HK-2 (cell line): ENCODE measurements at regions not wholly inside any gene's neighbourhood (a gene's known extent, or its start where the extent isn't known, plus 50 kb on each side); places are given as distances from the start of the nearest gene placed in this dataset.
"Not testable (repeated sequence)": the region's sequence is repeated elsewhere in the genome, so short reads cannot be mapped to it uniquely, and the experiment has no call there.

Experiments
- DNase-seq: peaks from one replicate; pipeline ENCODE4 v3.0.0-alpha.2; 2018; ENCODE audit not compliant: unreplicated experiment

DNA sequence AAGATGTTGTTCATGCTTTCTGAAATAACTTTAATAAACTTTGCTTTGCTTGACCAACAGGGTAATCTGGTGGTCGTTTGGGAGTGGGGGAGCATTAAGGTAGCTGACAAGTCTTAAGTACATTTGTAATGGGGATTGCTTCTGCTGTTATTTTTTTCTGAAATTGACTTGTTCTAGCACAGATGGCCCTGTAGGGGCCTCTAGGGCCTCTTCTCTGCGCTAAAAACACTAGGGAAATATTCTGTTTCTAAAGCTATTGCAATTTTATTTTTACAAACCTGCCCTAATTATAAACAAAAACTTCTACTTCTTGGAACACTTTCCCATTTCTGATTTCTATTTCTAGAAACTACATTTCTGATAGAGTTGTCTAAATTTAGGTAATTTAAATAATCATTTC is 191.3 kb upstream of the KCNJ3 start:
- no peak for DNase-seq

DNA sequence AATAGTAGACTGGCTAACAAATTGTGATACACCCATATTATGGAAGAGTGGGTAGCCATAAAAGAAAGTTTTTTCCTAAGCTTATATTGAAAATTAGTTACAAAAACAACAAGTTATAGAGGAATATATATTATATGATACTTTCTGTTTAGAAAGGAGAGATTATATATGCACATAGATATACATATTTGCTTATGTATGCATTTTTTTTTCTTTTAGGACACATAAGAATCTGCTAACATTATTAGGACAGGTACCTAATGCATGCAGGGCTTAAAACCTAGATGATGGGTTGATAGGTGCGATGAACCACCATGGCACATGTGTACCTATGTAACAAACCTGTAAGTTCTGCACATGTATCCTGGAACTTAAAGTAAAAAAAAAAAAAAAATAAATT is 179.6 kb upstream of the KCNJ3 start:
- no peak for DNase-seq

GRCh38 chr2:154520951-154521350 is 177.5 kb upstream of the KCNJ3 start:
- DNase-seq, result not testable (repeated sequence)

DNA sequence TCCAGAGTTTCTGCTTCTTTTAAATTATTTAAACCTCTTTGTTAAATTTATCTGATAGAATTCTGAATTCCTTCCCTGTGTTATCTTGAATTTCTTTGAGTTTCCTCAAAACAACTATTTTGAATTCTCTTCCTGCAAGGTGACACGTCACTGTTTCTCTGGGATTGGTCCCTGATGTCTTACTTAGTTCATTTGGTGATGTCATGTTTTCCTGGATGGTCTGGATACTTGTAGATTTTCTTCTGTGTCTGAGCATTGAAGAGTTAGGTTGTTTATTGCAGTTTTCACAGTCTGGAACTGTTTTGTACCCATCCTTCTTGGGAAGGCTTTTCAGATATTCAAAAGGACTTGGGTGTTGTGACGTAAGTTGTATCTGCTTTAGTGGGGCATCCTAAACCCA is 172.3 kb upstream of the KCNJ3 start:
- no peak for DNase-seq

DNA sequence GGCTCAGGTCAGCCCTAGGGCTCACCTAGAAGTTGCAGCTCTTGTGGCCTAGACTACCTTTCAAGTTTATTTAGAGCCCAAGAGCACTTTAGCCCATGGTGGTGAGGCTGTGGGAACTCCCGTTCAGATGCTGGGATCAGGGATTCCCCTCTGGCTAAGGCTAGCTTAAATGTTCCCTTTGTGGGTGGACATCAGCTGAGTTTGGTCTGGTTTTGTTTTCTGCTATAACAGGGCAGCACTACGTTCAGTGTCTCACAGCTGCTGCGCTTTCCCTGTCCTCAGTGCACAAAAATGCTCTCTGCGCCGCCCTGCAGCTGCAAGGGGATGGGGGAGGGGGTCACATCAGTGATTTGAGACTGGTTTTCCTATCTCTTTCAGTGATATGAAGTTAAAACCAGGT is 170.5 kb upstream of the KCNJ3 start:
- DNase-seq, result no peak

GRCh38 chr2:154532004-154532403 is 166.5 kb upstream of the KCNJ3 start:
- no peak for DNase-seq

- no peak for DNase-seq
Observed at GRCh38 chr2:154532763-154533162, 165.7 kb upstream of the KCNJ3 start.

DNA sequence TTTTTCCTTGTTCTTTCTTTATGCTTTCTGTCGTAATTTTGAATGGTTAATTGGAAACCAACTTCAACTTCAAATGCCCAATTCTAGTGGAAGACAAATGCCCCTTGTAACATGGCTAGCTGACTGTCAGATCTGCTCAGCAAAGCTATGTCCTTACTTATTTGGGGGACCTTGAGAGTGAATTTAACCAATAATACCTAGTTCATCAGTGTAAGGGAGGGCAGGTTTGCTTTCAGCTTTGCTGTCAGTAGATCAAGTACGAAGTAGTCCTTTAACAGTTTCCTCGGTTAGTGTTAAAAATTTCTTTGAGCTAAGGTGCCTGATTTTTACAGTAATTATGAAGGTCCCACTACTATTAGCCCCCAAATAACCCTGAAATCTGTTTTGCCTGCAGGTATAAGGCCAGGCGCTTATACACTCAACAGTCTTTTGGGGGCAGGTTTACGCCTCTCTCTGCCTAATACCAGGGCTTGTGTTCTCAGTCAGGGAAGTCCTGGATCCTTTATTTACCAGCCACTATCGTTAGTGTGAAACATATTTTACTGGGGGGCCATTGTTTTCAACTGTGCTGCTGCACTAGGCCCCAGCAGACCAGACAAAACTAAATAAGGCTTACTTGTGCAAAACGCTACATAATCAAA is 165.1 kb upstream of the KCNJ3 start:
- no peak for DNase-seq

- no peak for DNase-seq
Observed at GRCh38 chr2:154537024-154537423, 161.5 kb upstream of the KCNJ3 start.

- DNase-seq, result no peak
Observed at GRCh38 chr2:154537843-154538450, 160.5 kb upstream of the KCNJ3 start.

- DNase-seq, result no peak
Observed at GRCh38 chr2:154546341-154546740, 152.2 kb upstream of the KCNJ3 start.

GRCh38 chr2:154549869-154550268 is 148.6 kb upstream of the KCNJ3 start:
- DNase-seq, result no peak

- no peak for DNase-seq
Observed at GRCh38 chr2:154551649-154552048, 146.8 kb upstream of the KCNJ3 start.

GRCh38 chr2:154554046-154554445 is 144.4 kb upstream of the KCNJ3 start:
- DNase-seq, result no peak

DNA sequence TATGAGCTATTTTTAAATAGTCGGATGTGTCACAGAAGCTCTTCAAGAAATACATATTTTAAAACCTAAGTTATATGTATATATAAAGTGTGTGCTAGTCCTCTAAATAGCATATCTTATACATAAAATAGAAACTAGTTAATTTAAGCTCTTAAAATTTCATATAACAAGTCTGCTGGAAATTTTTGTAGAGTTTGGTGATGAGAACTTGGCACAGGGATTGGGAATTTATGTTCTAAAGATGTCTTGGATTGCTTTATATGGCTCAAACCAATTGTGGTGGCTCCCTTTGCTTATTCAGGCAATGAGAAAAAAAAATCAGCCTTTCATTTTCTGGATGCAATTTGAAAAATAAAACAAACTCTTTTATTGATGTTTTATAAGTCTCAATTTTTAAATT is 142.8 kb upstream of the KCNJ3 start:
- no peak for DNase-seq

- DNase-seq, result no peak
Observed at GRCh38 chr2:154556146-154556545, 142.3 kb upstream of the KCNJ3 start.

DNA sequence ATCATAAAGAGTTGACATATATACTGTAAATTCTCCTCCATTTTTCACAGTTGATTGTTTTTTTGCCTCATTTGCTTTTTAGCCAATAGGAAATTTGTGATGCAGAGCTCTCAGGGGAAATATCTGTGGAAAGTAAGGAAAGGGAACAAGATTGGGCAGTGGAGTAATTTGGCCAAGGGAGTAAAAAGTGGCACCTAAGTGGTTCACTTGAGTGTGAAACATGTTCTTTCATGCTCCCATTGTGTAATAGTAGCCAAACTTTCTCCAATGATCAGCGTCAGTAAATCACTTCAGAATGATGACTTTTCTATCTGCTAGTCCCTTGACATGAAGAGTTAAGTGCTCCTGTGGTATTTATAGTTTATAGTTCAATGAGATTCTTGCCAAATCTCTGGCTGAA is 141.9 kb upstream of the KCNJ3 start:
- no peak for DNase-seq

- DNase-seq, result no peak
Observed at GRCh38 chr2:154557906-154558305, 140.6 kb upstream of the KCNJ3 start.

DNA sequence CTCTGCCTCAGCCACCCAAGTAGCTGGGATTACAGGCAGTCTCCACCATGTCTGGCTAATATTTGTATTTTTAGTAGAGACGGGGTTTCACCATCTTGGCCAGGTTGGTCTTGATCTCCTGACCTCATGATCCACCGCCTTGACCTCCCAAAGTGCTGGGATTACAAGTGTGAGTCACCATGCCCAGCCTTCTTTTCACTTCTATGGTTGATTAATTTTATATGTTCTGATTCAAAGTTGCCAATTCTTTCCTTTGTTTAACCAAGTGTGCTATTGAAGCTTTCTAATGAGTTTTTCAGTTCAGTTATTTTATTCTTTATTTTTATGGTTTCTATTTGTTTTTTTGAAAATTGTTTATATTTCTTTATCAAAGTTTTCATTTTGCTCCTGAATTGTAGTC is 133.1 kb upstream of the KCNJ3 start:
- DNase-seq, result no peak

DNA sequence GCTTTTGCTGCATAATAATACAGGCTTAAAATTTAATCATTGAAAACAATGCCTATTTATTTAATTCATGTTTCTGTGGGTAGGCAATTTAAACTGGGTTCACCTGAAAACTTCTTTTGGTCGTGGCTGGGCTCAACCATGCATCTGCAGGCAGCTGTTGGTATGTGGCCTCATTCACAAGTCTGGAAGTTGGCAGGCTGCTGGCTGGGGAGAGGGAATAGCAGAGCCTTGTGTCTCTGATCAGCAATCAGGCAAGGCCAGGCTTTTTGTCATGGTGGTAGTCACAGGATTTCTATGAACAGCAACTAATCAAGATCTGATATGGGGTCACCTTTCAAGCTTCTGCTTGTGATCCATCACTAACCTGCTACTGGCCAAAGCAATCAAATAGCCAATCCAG is 130.1 kb upstream of the KCNJ3 start:
- DNase-seq, result no peak

DNA sequence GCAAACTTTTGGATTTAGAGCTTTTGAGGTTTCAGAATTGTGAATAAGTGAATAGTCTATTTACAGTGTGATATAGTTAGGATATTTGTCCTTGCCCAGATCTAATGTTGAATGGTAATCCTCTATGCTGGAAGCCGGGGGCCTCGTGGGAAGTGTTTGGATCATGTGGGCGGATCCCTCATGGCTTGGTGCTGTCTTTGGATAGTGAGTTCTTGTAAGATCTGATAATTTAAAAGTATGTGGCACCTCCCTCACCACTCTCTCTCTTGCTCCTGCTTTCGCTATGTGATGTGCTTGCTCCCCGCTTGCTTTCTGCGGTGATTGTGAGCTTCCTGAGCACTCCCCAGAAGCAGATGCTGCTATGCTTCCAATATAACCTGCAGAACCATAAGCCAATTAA is 128.0 kb upstream of the KCNJ3 start:
- no peak for DNase-seq

DNA sequence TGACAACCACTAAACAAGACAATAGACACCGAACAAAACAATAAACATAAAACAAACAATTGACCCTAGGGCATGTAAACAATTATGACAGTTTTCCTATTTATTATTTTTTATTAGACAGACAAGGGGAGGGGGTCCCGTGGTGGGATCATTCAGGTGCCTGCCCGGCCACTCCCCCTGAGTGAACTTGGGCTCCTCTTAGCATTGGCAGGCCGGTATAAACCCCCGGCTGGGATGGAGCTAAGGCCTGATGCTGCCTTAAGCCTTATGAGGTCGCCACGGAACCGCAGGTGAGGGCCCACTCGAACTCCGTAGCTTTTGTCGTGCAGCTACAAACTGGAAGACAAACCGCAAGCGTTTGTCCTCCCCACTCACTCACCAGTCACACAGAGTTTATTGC is 121.8 kb upstream of the KCNJ3 start:
- DNase-seq, result not testable (repeated sequence)

DNA sequence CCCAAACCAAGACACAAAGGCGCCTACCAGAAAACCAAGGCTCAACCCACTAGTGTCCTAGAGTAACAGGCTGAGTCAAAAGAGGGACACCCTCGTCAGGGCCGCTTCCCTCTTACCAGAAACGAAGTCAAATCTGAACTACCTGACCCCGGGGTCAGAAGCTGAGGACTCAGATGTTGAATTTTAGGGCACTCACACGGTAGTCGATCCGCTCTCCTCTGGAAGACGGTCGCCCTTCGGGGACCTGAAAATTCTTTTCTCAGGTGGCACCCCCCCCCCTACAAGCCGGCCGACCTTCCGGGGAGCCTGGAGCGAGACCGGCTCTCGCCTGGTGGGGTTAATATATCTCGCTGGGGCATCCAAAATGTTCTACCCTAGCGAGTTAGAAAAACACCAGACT is 121.1 kb upstream of the KCNJ3 start:
- DNase-seq, result no peak

GRCh38 chr2:154580767-154581166 is 117.7 kb upstream of the KCNJ3 start:
- DNase-seq, result no peak
